GM18507 (cell line): ENCODE measurements at regions not wholly inside any gene's neighbourhood (a gene's known extent, or its start where the extent isn't known, plus 50 kb on each side); places are given as distances from the start of the nearest gene placed in this dataset.

ENCODE experiments used
- DNase-seq: peaks from one replicate; pipeline ENCODE4 v3.0.0; 2011; ENCODE audit warnings: low read depth; ENCODE audit not compliant: insufficient read length; ENCODE audit errors: extremely low spot score
- FAIRE-seq: peaks from 2 replicates; lab custom pipeline; 2011; peaks lifted over from hg19 to GRCh38; lab: Jason Lieb, UNC

DNA sequence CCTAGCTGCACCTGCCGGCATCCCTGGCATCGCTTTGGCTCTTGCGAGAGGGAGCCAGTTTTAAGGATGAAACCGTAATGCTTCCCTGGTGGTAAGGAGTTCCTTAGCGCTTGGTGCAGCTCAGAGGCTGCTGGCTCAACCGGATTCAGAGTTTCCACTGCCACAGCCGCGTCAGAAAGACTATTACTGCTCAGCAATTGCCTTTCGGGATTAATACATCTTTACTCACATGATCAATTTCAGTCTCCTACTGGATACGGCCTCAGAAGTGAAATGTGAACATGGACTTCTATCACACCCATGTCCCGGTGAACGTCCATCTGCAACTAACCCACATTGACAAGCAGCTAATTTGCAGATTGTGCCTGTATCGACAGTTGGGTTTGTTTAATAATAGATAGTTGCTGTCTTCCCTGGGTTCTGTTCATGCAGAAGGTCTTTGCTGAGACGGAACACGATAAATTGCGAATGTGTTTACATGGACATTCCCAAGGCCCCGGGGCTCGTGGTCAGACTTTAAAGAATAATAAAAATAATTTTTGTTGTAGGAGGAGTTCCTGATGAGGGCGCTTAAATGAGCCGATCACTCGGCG lies 175.4 kb downstream of the ENGASE start:
- DNase-seq = no peak

DNA sequence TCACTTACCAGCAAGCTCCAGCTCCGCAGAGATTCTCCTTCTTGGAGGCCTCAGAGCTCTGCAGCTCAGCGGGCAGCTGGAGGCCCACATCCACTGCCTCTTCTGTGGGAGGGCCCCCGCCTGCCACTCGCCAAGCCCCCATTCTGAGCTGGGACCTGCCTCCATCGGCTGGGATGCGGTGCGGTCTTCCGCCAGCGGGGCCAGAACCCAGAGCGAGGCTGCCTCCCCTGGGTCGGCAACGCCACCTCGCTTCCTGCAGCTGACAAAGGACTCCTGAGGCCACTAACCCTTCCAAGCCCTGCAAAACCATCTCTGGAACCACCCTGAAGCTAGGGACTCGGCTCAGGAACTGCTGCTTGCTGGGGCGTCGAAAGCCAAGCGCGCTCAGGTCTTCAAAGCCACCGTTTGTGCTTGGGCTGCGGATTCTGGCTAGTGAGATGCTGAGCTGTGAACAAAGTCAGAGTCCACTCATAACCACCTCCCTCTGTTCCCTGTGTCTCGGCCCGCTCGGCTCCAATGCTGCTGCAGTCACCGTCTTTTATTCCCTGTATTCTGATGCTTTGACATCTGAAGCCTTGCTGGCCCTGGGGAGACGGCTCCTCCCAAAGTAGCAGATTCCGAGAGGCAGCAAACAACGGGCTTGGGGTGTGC lies 174.3 kb downstream of the ENGASE start:
- FAIRE-seq (no peak), DNase-seq (no peak)

More for the DNA sequence above, 175.4 kb downstream of the ENGASE start:
- FAIRE-seq = no peak

DNA sequence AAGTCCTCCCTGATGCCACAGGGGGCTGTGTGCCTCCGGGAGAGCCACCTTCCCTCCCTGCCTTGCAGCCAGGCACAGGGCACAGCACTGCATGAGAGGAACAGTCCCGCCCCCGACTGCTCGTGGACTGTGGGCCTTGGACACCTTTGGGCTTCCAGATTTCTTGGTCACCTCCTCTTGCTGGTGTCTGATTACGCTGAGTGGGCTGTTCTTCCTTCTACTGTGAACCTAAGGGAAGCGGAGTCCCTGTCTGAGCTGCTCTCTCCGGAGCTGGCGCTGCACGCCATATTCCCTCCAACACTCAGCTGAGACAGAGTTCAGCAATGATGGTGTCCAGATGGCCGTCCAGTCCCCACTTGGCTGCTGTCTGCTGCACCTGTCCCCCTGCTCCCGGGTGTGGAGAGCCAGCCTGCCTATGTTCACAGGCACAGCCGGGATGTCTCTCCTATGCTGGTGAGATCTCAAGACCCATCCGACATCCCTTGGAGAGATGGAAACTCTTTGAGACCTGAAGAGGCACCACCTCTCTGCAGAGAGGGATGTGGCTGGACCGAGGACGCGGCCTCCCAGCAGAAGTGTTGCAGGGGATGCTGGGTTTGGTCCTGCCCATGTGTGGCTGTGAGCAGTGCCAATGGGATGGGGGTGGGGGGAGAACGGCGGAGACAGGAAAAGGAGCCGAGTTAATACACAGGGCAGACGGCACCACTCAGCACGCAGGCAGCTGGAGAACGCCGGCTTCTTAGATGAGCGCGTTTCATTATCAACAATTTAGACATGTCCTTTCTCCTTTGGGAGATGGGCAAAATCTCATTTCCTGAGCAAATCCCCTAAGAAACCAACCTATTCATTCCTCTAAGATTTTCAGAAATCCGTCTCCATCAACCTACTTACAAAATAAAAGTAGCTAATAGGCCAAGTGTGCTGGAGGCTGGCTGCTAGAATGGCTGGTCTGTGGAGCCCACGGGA lies 171.9 kb downstream of the ENGASE start:
- FAIRE-seq = no peak
- DNase-seq = no peak

DNA sequence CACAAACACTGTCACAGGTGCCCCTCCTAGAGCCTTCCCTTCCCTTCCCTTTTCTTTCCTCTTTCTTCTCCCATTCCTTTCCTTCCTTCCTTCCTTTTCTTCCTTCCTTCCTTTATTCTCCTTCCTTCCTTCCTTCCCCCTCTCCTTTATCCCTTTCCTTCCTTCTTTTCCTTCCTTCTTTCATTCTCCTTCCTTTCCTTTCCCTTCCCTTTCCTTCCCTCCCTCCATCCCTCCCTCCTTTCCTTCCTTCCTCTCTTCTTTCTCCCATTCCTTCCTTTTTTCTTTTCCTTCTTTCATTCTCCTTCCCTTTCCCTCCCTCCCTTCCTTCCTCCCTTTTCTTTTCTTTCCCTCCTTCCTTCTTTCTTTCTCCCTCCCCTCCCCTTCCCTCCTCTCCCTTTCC lies 170.0 kb downstream of the ENGASE start:
- DNase-seq (no peak), FAIRE-seq (no peak)

DNA sequence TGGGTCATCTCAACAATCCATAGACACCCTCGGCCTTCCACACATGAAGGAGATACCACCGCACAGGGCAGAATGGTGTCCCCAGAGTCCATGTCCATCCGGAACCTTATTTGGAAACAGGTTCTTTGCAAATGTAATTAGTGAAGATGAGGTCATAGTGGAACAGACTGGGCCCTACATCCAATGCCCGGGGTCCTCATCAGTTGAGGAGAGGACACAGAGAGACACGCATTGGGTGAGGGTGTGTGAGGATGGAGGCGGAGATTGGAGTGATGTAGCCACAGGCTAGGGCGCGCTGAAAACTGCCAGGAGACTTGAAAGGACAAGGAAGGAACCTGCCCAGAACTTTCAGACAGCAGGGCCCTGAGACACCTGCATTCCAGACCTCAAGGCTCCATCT lies 169.4 kb downstream of the ENGASE start:
- no peak for FAIRE-seq

DNA sequence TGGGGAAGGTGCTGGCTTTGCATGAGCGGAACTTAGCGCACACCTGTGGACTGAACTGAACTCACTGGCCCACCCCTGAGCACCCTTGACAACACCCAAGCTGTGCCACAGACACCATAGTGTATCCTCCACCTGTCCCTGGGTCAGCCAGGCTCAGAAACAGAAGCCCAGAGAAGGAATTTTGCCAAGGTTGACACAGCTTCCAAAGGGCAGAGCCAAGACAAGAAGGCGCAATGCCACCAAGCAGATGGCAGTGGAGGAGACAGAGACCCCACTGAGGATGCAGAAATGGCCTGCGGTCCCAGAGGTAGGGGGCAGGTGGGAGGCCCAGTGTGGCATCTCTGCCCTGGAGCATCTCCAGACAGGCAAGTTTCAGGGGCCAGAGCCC lies 169.0 kb downstream of the ENGASE start:
- FAIRE-seq (no peak), DNase-seq (no peak)

More for the DNA sequence above, 169.4 kb downstream of the ENGASE start:
- DNase-seq = no peak

DNA sequence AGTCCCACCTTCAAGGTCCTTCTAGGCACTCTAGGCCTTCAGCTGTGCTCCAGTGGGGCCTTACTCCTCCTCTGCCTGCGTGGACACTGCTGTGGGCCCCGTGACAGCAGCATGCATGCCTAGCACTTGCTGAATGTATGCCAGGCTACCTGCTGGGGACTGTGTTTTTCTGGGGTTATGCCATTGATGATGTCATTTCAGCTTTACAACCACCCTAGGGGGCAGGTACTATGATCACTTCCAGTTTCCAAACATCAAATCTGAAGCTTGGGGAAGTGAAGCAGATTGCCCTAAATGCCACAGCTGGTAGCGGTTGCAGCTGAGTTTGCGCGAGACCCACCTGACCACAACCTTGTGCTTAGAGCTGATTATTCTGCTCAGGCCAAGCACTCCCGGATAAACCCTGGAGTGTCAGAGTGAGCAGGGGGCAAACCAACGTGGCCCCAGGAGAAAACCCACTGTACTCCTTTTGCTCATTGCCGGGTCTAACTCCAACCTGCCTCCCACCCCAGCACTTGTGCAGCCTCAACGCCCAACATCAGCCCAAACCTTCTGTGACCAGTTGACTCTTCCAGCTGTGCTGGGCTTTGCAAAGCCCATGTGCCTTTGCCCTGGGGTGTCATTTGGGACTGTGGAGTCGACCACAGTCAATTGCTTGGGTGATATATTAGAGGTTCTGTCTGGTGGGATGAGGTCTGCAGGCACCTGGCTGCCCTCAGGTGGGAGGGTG lies 168.4 kb downstream of the ENGASE start:
- no peak for DNase-seq
- no peak for FAIRE-seq

DNA sequence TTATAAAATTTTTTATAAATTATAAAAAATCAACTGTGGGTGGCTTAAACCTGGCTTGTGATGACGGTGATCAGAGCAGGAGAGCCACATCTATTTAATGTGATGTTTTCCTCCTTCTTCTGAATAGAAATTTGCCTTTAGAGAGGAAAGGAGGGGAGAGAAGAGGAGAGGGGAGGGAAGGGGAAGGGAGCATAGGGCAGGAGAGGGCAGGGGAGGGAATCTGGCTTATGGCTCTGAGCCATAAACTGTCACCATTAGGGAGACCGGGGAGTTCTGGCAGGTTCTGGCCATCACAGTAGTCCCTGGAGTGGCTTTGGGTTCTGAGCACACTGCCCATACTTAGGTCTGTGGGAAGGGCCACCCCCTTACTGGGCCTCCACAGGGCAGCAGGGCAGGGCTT lies 167.8 kb downstream of the ENGASE start:
- no peak for FAIRE-seq
- DNase-seq = no peak

DNA sequence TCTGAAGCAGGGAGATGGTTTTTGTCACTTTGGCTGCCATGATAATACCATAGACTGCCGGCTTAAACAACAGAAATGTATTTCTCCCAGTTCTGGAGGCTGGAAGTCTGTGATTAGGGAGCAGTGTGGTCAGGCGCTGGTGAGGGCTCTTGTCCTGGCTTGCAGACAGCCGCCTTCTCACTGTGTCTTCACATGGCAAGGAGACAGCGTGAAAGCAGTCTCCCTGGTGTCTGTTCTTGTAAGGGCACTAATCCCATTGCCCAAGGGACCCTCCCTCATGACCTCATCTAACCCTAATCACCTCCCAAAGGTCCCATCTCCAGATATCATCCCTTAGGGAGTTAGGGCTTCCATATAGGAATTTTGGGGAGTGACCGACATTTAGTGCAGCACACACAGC lies 167.0 kb downstream of the ENGASE start:
- FAIRE-seq (no peak), DNase-seq (no peak)

DNA sequence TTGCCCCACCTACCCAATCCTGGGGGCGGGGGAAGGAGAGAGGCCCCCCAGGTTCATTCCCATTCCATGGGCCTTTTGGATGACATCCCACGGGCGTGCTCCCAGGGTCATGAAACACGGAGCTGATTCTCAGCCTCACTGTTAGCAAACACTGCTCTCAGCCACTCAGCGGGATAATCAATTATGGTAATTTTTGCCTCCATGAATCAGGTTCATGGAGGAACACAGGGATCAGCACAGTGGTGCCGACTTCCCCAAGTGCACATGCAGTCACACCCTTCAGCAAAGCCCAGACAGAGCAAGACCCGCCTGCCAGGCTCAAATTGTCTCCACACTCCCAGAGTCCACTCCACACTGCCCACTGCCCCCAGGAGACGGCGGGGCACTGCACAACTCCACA lies 164.6 kb downstream of the ENGASE start:
- no peak for FAIRE-seq
- DNase-seq = no peak

DNA sequence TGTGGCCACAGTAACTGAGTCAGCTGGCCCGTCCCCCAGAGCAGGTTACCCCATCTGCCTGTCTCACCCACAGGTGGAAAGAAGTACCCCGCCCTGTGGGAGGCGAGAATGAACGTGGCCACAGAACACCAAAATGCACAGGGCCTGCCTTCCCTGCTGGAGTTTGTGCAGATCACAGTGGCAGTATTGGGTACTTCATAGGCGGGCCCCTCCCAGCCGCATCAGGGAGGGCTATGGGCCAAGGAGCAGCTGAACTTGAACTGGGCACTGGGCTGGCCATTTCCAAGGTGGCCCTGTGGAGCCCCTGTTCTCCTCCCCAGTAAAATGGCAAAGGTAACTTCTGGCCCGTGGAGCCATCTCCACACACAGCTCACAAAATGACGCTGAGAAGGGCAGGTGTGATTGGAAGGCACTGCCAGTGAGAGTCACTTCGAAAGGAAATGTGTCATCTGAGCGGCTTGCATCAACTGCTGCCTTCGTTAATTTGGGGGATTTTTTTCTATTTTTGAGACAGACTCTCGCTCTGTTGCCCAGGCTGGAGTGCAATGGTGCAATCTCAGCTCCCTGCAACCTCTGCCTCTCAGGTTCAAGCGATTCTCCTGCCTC lies 162.9 kb downstream of the ENGASE start:
- FAIRE-seq (no peak), DNase-seq (no peak)

DNA sequence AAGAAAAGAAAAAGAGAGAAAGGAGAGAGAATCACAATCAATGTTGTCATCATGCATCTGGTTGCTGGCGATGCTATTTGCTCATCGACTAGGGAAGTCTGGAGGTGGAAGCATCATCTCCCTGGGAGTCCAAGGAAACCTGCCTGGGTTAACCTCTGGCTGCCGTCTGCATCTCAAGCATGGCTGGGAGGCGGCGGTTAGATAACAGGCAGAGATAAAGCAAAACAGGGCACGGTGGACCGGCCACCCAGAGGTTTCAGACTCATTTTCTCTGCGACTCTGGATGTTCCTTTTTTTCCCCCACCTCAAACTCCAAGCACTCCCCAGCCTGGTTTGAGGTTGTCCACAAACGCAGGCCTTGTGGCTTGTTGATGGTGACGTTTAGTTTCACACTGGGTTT lies 161.2 kb downstream of the ENGASE start:
- DNase-seq (no peak), FAIRE-seq (no peak)

DNA sequence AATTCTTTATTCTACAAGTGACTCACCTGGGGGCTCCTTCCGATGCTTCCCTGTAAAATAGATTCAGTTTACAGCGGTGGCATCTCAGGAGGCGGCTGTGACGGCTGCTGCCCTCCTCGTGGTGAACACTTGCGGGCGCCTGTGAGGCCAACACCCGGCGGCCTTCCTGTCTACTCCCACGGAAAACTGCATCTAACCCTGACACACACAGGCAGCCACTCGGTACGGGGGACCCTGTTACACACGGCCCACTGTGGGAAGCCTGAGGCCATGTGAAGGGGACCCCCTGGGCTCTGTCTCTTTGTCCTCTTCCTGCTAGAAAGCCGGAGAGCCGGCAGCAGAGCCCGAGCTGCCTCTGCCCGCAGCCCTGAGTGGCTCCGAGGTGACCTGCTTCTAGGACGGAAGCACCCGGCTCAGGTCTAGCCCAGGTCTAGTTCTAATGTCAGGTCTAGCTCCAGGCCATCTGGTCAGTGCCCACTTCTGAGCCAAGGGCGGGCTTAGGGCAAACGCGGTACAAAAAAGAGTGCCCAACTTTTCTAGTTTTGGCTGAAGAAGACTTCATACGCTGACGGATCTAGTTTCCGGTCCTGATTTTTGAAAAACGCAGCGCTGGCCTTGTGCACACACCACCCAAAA lies 159.4 kb downstream of the ENGASE start:
- no peak for FAIRE-seq
- DNase-seq = no peak

DNA sequence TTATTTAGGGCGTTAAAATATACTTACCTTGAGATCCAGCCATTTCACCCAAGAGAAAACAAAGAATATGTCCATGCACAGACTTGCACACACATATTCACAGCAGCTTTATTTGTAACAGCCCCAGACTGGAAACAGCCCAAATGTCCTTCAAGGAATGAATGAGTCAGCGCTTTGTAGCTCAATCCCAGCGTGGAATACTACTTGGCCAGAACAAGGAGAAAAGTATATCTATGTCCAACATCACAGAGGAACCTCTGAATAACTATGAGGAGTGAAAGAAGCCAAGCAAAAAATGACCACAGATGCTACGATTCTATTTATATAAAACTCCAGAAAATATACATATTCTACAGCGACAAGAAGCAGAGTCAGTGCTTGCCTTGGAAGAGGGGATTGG lies 158.3 kb downstream of the ENGASE start:
- no peak for FAIRE-seq
- DNase-seq = no peak

DNA sequence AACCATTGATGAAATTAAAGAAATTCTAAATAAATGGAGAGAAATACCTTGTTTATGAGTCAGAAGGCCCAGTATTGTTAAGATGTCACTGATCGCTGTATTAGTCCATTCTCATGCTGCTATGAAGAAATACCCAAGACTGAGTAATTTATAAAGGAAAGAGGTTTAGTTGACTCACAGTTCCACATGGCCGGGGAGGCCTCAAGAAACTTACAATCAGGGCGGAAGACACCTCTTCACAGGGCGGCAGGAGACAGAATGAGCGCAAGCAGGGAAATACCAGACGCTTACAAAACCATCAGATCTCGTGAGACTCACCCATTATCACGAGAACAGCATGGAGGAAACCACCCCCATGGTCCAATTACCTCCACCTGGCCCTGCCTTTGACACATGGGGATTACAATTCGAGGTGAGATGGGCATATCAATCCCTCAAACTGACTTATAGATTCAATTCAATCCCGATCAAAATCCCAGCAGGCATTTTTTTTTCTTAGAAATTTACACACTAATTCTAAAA lies 157.2 kb downstream of the ENGASE start:
- DNase-seq = no peak
- no peak for FAIRE-seq

DNA sequence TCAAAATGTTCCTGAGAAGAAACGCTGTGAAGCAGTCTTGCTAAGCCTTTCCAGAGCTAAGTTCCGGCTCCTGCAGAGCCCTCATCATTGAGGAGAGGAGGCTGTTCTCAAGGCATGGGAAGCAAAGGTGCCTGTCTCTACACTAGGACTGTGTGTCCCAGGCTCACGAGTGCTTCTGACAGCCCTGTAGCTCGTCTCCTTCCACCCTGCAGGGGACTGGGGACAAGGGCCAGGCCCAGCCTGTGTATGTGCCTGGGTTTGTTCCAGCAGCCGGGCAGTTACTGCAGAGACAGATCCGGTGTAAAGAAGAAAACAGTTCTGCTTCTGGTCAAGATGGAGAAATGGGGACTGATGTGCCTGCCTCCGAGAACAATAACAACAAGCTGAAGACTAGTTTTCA lies 156.0 kb downstream of the ENGASE start:
- FAIRE-seq (no peak), DNase-seq (no peak)

DNA sequence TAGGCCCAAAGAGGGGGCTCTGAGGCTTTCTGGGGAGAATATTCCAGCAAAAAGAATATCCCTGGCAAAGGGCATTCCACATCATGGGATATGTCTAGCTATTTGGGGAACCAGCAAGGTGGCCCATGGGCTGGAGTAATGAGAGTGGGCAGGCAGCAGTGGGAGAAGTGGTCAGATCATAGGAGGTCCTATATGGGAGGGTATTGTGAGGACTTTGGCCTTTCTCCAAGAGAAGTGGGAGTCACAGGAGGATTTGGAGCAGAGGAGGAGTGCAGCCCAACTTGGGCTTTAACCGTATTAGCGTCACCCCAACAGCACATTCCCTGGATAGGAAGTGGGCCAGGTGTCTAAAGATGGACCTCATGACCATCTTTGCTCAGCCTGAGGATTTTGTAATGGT lies 151.4 kb downstream of the ENGASE start:
- no peak for FAIRE-seq
- no peak for DNase-seq

DNA sequence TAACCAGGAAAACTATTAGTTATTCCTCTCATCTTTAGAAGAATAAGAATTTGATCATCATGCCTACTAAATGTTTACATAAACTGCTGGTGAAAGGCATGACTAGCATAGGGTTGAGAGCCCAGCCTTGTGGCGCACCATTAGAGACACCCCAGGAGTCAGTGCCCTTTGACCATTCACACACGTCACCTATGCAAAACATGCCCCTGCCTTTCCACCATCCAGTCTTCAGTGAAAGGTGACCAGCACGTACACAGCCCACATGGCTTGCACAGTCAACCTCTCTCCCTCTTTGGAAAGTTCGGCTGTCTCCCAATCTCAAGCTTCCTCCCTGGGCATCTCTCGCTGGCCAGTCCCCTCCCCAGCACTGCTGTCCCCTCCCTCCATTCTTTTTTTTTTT lies 150.3 kb downstream of the ENGASE start:
- FAIRE-seq = no peak
- no peak for DNase-seq

DNA sequence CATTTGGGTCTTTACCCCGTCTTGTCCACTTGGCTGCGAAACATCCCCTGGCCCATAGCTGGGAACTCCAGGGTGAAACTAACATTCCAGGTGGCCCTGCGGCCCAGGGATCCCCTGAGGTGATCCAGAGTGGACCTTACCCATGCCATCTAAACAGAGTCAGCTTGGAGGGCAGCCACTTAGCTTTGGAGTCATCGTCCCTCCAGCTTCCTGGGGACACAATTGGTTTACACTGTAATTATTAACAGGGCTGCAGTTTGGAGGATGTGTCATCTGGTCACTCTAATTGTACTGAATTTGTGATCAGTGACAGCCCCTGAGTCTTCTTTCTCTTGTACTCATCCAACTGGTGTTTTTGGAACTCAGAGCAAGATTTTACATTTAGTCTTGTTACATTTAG lies 149.9 kb downstream of the ENGASE start:
- FAIRE-seq (no peak), DNase-seq (no peak)
